GM23338 (cell line): ENCODE measurements at regions not wholly inside any gene's neighbourhood (a gene's known extent, or its start where the extent isn't known, plus 50 kb on each side); places are given as distances from the start of the nearest gene placed in this dataset.

ENCODE experiments used
- ATAC-seq: fragments of 200-7000 bp; cut with Tn5 transposase; 3 replicates; pipeline ENCODE4 v1.9.1; 2020
- DNase-seq: peaks from one replicate; pipeline ENCODE4 v3.0.0-alpha.2; 2015; ENCODE audit warnings: low spot score
- H2AFZ ChIP-seq: fragments of 200-600 bp; sonication (generic); 2 replicates; pipeline ENCODE4 v1.8.0; 2016; ENCODE audit warnings: antibody characterized with exemption, mild to moderate bottlenecking, moderate library complexity
- H3F3A ChIP-seq: fragments of 200-600 bp; sonication (generic); replicated peaks from 2 replicates; pipeline ENCODE4 v1.8.0; 2017; ENCODE audit warnings: antibody characterized with exemption, mixed run types, low read depth
- H3K27ac ChIP-seq: fragments of 200-600 bp; sonication (generic); 2 replicates; pipeline ENCODE4 v1.6.1; 2016; ENCODE audit warnings: low read depth
- H3K27me3 ChIP-seq: fragments of 200-600 bp; sonication (generic); 2 replicates; pipeline ENCODE4 v1.8.0; 2016; ENCODE audit warnings: mild to moderate bottlenecking, mixed run types, moderate library complexity; ENCODE audit not compliant: insufficient read depth
- H3K36me3 ChIP-seq: fragments of 200-600 bp; sonication (generic); 2 replicates; pipeline ENCODE4 v1.8.0; 2016; ENCODE audit warnings: mild to moderate bottlenecking; ENCODE audit not compliant: insufficient read depth
- H3K4me1 ChIP-seq: fragments of 200-600 bp; sonication (generic); 2 replicates; pipeline ENCODE4 v1.8.0; 2016; ENCODE audit warnings: mild to moderate bottlenecking, moderate library complexity; ENCODE audit not compliant: insufficient read depth
- H3K4me2 ChIP-seq: fragments of 200-600 bp; sonication (generic); 2 replicates; pipeline ENCODE4 v1.7.1; 2017; ENCODE audit warnings: mixed run types
- H3K4me3 ChIP-seq: fragments of 200-600 bp; sonication (generic); 2 replicates; pipeline ENCODE4 v1.6.1; 2016; ENCODE audit warnings: mixed run types
- H3K79me2 ChIP-seq: fragments of 200-600 bp; sonication (generic); replicated peaks from 2 replicates; pipeline ENCODE4 v1.8.0; 2017; ENCODE audit warnings: mild to moderate bottlenecking; ENCODE audit not compliant: insufficient read depth
- H3K9me2 ChIP-seq: fragments of 200-600 bp; sonication (generic); 2 replicates; pipeline ENCODE4 v1.8.0; 2017; ENCODE audit not compliant: insufficient read depth
- H4K20me1 ChIP-seq: fragments of 200-600 bp; sonication (generic); replicated peaks from 2 replicates; pipeline ENCODE4 v1.8.0; 2017; ENCODE audit warnings: mild to moderate bottlenecking; ENCODE audit not compliant: insufficient read depth
- H3K27ac Mint-ChIP-seq: 2 replicates; pipeline ENCODE4 v1.8.0; 2020; ENCODE audit warnings: inconsistent platforms, mild to moderate bottlenecking, moderate library complexity, mixed read lengths
- H3K27me3 Mint-ChIP-seq: 3 replicates; pipeline ENCODE4 v1.8.0; 2022; ENCODE audit warnings: low read depth, mild to moderate bottlenecking, moderate library complexity, mixed read lengths, inconsistent platforms; ENCODE audit not compliant: insufficient read depth, poor library complexity
- H3K36me3 Mint-ChIP-seq: 3 replicates; pipeline ENCODE4 v1.8.0; 2021; ENCODE audit warnings: low read depth, mild to moderate bottlenecking, inconsistent platforms, moderate library complexity, mixed read lengths
- H3K4me1 Mint-ChIP-seq: 3 replicates; pipeline ENCODE4 v1.8.0; 2020; ENCODE audit warnings: mild to moderate bottlenecking, inconsistent platforms, mixed read lengths
- H3K4me3 Mint-ChIP-seq: 3 replicates; pipeline ENCODE4 v1.8.0; 2021; ENCODE audit warnings: moderate library complexity, mild to moderate bottlenecking, inconsistent platforms, mixed read lengths
- H3K9me3 Mint-ChIP-seq: 3 replicates; pipeline ENCODE4 v1.8.0; 2020; ENCODE audit warnings: moderate library complexity, mild to moderate bottlenecking, inconsistent platforms, mixed read lengths
- ETS1 ChIP-seq: IDR thresholded peaks from 2 replicates; pipeline ENCODE4 v1.6.1; 2016; ENCODE audit warnings: antibody characterized with exemption
- EZH2 ChIP-seq: fragments of 200-600 bp; sonication (generic); IDR thresholded peaks from one replicate; pipeline ENCODE4 v1.8.0; 2017; ENCODE audit warnings: antibody characterized with exemption, mild to moderate bottlenecking, low read depth; ENCODE audit not compliant: unreplicated experiment
- EZH2phosphoT487 ChIP-seq: fragments of 200-600 bp; sonication (generic); IDR thresholded peaks from one replicate; pipeline ENCODE4 v1.8.1; 2018; ENCODE audit warnings: antibody characterized with exemption; ENCODE audit not compliant: unreplicated experiment
- JUNB ChIP-seq: IDR thresholded peaks from one replicate; pipeline ENCODE4 v1.6.1; 2016; ENCODE audit warnings: antibody characterized with exemption; ENCODE audit not compliant: unreplicated experiment
- NANOG ChIP-seq: IDR thresholded peaks from 2 replicates; pipeline ENCODE4 v1.6.1; 2016; ENCODE audit warnings: antibody characterized with exemption, borderline replicate concordance
- POLR2AphosphoS5 ChIP-seq: IDR thresholded peaks from 2 replicates; pipeline ENCODE4 v1.6.1; 2016; ENCODE audit warnings: antibody characterized with exemption, low read depth
- STAT1 ChIP-seq: IDR thresholded peaks from one replicate; pipeline ENCODE4 v1.6.1; 2016; ENCODE audit warnings: antibody characterized with exemption; ENCODE audit not compliant: unreplicated experiment
- TF ChIP-seq, protein P1 (sequence below): IDR thresholded peaks from one replicate; pipeline ENCODE4 v1.6.1; 2018; ENCODE audit warnings: antibody characterized with exemption; ENCODE audit not compliant: unreplicated experiment
- TF ChIP-seq, protein P2 (sequence below): fragments of 250-450 bp; sonication (Bioruptor Pico); IDR thresholded peaks from 2 replicates; pipeline ENCODE4 v1.5.0; 2020; ENCODE audit warnings: mild to moderate bottlenecking, moderate library complexity

GRCh38 chr2:8151888-8152287, 530.0 kb upstream of the ID2 start (continued):
- TF ChIP-seq, protein P1, sequence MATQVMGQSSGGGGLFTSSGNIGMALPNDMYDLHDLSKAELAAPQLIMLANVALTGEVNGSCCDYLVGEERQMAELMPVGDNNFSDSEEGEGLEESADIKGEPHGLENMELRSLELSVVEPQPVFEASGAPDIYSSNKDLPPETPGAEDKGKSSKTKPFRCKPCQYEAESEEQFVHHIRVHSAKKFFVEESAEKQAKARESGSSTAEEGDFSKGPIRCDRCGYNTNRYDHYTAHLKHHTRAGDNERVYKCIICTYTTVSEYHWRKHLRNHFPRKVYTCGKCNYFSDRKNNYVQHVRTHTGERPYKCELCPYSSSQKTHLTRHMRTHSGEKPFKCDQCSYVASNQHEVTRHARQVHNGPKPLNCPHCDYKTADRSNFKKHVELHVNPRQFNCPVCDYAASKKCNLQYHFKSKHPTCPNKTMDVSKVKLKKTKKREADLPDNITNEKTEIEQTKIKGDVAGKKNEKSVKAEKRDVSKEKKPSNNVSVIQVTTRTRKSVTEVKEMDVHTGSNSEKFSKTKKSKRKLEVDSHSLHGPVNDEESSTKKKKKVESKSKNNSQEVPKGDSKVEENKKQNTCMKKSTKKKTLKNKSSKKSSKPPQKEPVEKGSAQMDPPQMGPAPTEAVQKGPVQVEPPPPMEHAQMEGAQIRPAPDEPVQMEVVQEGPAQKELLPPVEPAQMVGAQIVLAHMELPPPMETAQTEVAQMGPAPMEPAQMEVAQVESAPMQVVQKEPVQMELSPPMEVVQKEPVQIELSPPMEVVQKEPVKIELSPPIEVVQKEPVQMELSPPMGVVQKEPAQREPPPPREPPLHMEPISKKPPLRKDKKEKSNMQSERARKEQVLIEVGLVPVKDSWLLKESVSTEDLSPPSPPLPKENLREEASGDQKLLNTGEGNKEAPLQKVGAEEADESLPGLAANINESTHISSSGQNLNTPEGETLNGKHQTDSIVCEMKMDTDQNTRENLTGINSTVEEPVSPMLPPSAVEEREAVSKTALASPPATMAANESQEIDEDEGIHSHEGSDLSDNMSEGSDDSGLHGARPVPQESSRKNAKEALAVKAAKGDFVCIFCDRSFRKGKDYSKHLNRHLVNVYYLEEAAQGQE, result no peak
- TF ChIP-seq, protein P2, sequence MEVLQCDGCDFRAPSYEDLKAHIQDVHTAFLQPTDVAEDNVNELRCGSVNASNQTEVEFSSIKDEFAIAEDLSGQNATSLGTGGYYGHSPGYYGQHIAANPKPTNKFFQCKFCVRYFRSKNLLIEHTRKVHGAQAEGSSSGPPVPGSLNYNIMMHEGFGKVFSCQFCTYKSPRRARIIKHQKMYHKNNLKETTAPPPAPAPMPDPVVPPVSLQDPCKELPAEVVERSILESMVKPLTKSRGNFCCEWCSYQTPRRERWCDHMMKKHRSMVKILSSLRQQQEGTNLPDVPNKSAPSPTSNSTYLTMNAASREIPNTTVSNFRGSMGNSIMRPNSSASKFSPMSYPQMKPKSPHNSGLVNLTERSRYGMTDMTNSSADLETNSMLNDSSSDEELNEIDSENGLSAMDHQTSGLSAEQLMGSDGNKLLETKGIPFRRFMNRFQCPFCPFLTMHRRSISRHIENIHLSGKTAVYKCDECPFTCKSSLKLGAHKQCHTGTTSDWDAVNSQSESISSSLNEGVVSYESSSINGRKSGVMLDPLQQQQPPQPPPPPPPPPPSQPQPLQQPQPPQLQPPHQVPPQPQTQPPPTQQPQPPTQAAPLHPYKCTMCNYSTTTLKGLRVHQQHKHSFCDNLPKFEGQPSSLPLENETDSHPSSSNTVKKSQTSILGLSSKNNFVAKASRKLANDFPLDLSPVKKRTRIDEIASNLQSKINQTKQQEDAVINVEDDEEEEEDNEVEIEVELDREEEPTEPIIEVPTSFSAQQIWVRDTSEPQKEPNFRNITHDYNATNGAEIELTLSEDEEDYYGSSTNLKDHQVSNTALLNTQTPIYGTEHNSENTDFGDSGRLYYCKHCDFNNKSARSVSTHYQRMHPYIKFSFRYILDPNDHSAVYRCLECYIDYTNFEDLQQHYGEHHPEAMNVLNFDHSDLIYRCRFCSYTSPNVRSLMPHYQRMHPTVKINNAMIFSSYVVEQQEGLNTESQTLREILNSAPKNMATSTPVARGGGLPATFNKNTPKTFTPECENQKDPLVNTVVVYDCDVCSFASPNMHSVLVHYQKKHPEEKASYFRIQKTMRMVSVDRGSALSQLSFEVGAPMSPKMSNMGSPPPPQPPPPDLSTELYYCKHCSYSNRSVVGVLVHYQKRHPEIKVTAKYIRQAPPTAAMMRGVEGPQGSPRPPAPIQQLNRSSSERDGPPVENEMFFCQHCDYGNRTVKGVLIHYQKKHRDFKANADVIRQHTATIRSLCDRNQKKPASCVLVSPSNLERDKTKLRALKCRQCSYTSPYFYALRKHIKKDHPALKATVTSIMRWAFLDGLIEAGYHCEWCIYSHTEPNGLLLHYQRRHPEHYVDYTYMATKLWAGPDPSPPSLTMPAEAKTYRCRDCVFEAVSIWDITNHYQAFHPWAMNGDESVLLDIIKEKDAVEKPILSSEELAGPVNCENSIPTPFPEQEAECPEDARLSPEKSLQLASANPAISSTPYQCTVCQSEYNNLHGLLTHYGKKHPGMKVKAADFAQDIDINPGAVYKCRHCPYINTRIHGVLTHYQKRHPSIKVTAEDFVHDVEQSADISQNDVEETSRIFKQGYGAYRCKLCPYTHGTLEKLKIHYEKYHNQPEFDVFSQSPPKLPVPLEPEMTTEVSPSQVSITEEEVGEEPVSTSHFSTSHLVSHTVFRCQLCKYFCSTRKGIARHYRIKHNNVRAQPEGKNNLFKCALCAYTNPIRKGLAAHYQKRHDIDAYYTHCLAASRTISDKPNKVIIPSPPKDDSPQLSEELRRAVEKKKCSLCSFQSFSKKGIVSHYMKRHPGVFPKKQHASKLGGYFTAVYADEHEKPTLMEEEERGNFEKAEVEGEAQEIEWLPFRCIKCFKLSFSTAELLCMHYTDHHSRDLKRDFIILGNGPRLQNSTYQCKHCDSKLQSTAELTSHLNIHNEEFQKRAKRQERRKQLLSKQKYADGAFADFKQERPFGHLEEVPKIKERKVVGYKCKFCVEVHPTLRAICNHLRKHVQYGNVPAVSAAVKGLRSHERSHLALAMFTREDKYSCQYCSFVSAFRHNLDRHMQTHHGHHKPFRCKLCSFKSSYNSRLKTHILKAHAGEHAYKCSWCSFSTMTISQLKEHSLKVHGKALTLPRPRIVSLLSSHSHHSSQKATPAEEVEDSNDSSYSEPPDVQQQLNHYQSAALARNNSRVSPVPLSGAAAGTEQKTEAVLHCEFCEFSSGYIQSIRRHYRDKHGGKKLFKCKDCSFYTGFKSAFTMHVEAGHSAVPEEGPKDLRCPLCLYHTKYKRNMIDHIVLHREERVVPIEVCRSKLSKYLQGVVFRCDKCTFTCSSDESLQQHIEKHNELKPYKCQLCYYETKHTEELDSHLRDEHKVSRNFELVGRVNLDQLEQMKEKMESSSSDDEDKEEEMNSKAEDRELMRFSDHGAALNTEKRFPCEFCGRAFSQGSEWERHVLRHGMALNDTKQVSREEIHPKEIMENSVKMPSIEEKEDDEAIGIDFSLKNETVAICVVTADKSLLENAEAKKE (CRISPR knock-in tag), result no peak

GRCh38 chr2:8152392-8153257, 529.2 kb upstream of the ID2 start:
- no peak overlapping the region for H3K4me3 Mint-ChIP-seq
- H4K20me1 ChIP-seq, result no peaks in the 10 kb centered on the region
- ATAC-seq (no peak), DNase-seq (no peak)
- 0 out of 2 replicates have a peak, but pooled peaks cover 8% of the 10 kb centered on the region for H3K9me2 ChIP-seq
- H3K36me3 ChIP-seq, result no peaks in the 10 kb centered on the region
- H3K4me1 Mint-ChIP-seq, result peaks cover 8% of the 10 kb centered on the region; the same call in 2 of the 3 replicates
- no peak overlapping the region for H3K4me3 ChIP-seq
- no peak overlapping the region for H3K4me2 ChIP-seq
- H3K9me3 Mint-ChIP-seq, result peaks cover 8% of the 10 kb centered on the region; the same call in 2 of the 3 replicates
- H3K27me3 ChIP-seq, result no peaks in the 10 kb centered on the region
- H3K79me2 ChIP-seq, result no peaks in the 10 kb centered on the region
- H3K4me1 ChIP-seq, result no peaks in the 10 kb centered on the region
- H3K36me3 Mint-ChIP-seq, result peaks cover 6% of the 10 kb centered on the region; the same call in 2 of the 3 replicates
- H3K27me3 Mint-ChIP-seq, result peaks cover 3% of the 10 kb centered on the region
- H3F3A ChIP-seq, result no peaks in the 10 kb centered on the region
- no peak overlapping the region for H3K27ac ChIP-seq
- no peak overlapping the region for H3K27ac Mint-ChIP-seq
- no peak overlapping the region for H2AFZ ChIP-seq
- TF ChIP-seq, protein P1, result no peak
- no peak for TF ChIP-seq POLR2AphosphoS5
- TF ChIP-seq JUNB, result no peak
- no peak for TF ChIP-seq EZH2
- no peak for TF ChIP-seq NANOG
- TF ChIP-seq EZH2phosphoT487, result no peak
- no peak for TF ChIP-seq ETS1
- TF ChIP-seq STAT1, result no peak
